CD4-positive, alpha-beta T cell treated with Interleukin-12 subunit alpha and Interleukin-12 subunit beta, for 1 hour (primary cell): ENCODE measurements at regions not wholly inside any gene's neighbourhood (a gene's known extent, or its start where the extent isn't known, plus 50 kb on each side); places are given as distances from the start of the nearest gene placed in this dataset.

ENCODE experiments used
- DNase-seq: peaks from one replicate; pipeline ENCODE4 v3.0.0-alpha.2; 2020

- no peak for DNase-seq
These were observed 231.1 kb upstream of the ADARB2 start for GRCh38 chr10:1968257-1969033.

- DNase-seq = no peak
These were observed 229.5 kb upstream of the ADARB2 start for GRCh38 chr10:1966712-1967376.

- no peak for DNase-seq
These were observed 227.2 kb upstream of the ADARB2 start for GRCh38 chr10:1964476-1964875.

GRCh38 chr10:1963341-1963740, 226.0 kb upstream of the ADARB2 start:
- no peak for DNase-seq

- no peak for DNase-seq
These were observed 224.7 kb upstream of the ADARB2 start for GRCh38 chr10:1961989-1962388.

- no peak for DNase-seq
These were observed 223.7 kb upstream of the ADARB2 start for GRCh38 chr10:1960982-1961381.

GRCh38 chr10:1957057-1957456, 219.7 kb upstream of the ADARB2 start:
- DNase-seq = no peak

- DNase-seq = no peak
These were observed 217.0 kb upstream of the ADARB2 start for GRCh38 chr10:1954300-1954699.

- no peak for DNase-seq
These were observed 215.1 kb upstream of the ADARB2 start for GRCh38 chr10:1952126-1953095.

GRCh38 chr10:1950803-1951495, 213.6 kb upstream of the ADARB2 start:
- no peak for DNase-seq

GRCh38 chr10:1947464-1948003, 210.2 kb upstream of the ADARB2 start:
- no peak for DNase-seq

GRCh38 chr10:1944487-1944886, 207.2 kb upstream of the ADARB2 start:
- no peak for DNase-seq

- no peak for DNase-seq
These were observed 205.2 kb upstream of the ADARB2 start for GRCh38 chr10:1942478-1942877.

GRCh38 chr10:1939016-1939415, 201.7 kb upstream of the ADARB2 start:
- DNase-seq = peak; percentile 10

GRCh38 chr10:1938317-1938716, 201.0 kb upstream of the ADARB2 start:
- peak; percentile 40 for DNase-seq

GRCh38 chr10:1935912-1936311, 198.6 kb upstream of the ADARB2 start:
- no peak for DNase-seq

- DNase-seq = no peak
These were observed 195.9 kb upstream of the ADARB2 start for GRCh38 chr10:1933215-1933614.

- DNase-seq = no peak
These were observed 195.4 kb upstream of the ADARB2 start for GRCh38 chr10:1932692-1933094.

GRCh38 chr10:1928606-1929005, 191.3 kb upstream of the ADARB2 start:
- no peak for DNase-seq

- DNase-seq = no peak
These were observed 186.7 kb upstream of the ADARB2 start for GRCh38 chr10:1923998-1924397.

- DNase-seq = no peak
These were observed 186.3 kb upstream of the ADARB2 start for GRCh38 chr10:1923586-1923985.

GRCh38 chr10:1920941-1921340, 183.6 kb upstream of the ADARB2 start:
- DNase-seq = no peak
